Tibial artery (tissue), 4 donors: ENCODE measurements at regions not wholly inside any gene's neighbourhood (a gene's known extent, or its start where the extent isn't known, plus 50 kb on each side); places are given as distances from the start of the nearest gene placed in this dataset.

ENCODE experiments used
- DNase-seq, 2 donors: peaks; one replicate each; pipeline ENCODE4 v3.0.0-alpha.2; 2019
- H3K27ac ChIP-seq, 2 donors: fragments of 200-600 bp; sonication (generic) in 1 of 2; 1 replicate in 1 of 2; 2 replicates in 1 of 2; pipeline ENCODE4 v1.5.1; 2018 to 2019; ENCODE audit warnings: mild to moderate bottlenecking in 1 of 2
- H3K27me3 ChIP-seq, 2 donors: fragments of 200-600 bp; sonication (generic) in 1 of 2; one replicate each; pipeline versions ENCODE4 v1.5.1 to v1.6.0; 2016 to 2019
- H3K36me3 ChIP-seq, 3 donors: fragments of 200-600 bp; sonication (generic) in 2 of 3; one replicate each; pipeline ENCODE4 v1.5.1; 2016 to 2019; ENCODE audit warnings: mild to moderate bottlenecking in 2 of 3
- H3K4me1 ChIP-seq, 4 donors: fragments of 200-600 bp; sonication (generic) in 2 of 4; 1 replicate in 3 of 4; 2 replicates in 1 of 4; pipeline ENCODE4 v1.5.1; 2016 to 2019
- H3K4me3 ChIP-seq, 2 donors: fragments of 200-600 bp; sonication (generic) in 1 of 2; 1 replicate in 1 of 2; 2 replicates in 1 of 2; pipeline ENCODE4 v1.5.1; 2018 to 2019; ENCODE audit warnings: mild to moderate bottlenecking in 2 of 2
- H3K9me3 ChIP-seq, 3 donors: fragments of 200-600 bp; sonication (generic) in 1 of 3; one replicate each; pipeline ENCODE4 v1.5.1; 2016 to 2019
- intact Hi-C: fragments of 100-400 bp; cut with DNase I; formaldehyde crosslinking; loops from one replicate; pipeline ENCODE4 v1.15.0; 2023; ENCODE audit warnings: low total_unique reads
- TF ChIP-seq, protein P1 (sequence below), 2 experiments: fragments of 200-600 bp in 1 of 2; fragments of 450-650 bp in 1 of 2; IDR thresholded peaks; one replicate each; pipeline ENCODE4 v1.5.1; 2017 to 2019; ENCODE audit warnings: antibody characterized with exemption in 2 of 2, mild to moderate bottlenecking in 1 of 2, moderate library complexity in 1 of 2

GRCh38 chr2:234623521-234623991 lies 126.7 kb upstream of the ARL4C start:
- intact Hi-C loops: no loop called here

DNA sequence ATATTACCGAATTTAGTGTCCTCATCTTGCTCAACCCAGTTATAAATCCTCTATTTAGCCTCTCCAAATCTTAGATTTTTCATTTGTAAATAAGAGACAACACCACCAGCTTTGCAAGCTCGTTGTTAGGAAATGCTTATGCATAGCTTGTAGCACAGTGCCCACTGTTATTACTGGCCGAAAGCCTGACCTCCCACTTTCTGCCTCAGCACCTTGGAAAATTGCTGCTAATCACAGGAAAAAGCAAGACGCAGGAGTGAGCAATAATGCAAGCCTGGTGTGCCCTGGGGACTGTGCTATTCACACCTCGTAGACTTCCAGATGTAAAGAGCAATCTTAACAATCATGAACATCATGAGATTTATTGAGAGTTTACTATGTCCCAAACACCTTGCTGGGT lies 124.2 kb upstream of the ARL4C start:
- intact Hi-C loops: no loop called here
- H3K27ac ChIP-seq: no peak overlapping the region
- no peaks in the 10 kb centered on the region for H3K36me3 ChIP-seq
- H3K27me3 ChIP-seq: no peaks in the 10 kb centered on the region
- TF ChIP-seq, protein P1, sequence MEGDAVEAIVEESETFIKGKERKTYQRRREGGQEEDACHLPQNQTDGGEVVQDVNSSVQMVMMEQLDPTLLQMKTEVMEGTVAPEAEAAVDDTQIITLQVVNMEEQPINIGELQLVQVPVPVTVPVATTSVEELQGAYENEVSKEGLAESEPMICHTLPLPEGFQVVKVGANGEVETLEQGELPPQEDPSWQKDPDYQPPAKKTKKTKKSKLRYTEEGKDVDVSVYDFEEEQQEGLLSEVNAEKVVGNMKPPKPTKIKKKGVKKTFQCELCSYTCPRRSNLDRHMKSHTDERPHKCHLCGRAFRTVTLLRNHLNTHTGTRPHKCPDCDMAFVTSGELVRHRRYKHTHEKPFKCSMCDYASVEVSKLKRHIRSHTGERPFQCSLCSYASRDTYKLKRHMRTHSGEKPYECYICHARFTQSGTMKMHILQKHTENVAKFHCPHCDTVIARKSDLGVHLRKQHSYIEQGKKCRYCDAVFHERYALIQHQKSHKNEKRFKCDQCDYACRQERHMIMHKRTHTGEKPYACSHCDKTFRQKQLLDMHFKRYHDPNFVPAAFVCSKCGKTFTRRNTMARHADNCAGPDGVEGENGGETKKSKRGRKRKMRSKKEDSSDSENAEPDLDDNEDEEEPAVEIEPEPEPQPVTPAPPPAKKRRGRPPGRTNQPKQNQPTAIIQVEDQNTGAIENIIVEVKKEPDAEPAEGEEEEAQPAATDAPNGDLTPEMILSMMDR (IDR thresholded peaks at IDR 0.05): no peak
- H3K4me1 ChIP-seq: no peaks in the 10 kb centered on the region
- no peak for DNase-seq
- H3K4me3 ChIP-seq: no peak overlapping the region
- no peaks in the 10 kb centered on the region for H3K9me3 ChIP-seq

More at GRCh38 chr2:234623521-234623991, 126.7 kb upstream of the ARL4C start:
- Histone ChIP-seq H3K9me3 (no peaks in the 10 kb centered on the region), H3K27ac (no peak overlapping the region), H3K27me3 (no peaks in the 10 kb centered on the region), H3K36me3 (no peaks in the 10 kb centered on the region), H3K4me3 (no peak overlapping the region), H3K4me1 (no peaks in the 10 kb centered on the region)
- TF ChIP-seq, protein P1 (IDR thresholded peaks at IDR 0.05): no peak
- DNase-seq: no peak

DNA sequence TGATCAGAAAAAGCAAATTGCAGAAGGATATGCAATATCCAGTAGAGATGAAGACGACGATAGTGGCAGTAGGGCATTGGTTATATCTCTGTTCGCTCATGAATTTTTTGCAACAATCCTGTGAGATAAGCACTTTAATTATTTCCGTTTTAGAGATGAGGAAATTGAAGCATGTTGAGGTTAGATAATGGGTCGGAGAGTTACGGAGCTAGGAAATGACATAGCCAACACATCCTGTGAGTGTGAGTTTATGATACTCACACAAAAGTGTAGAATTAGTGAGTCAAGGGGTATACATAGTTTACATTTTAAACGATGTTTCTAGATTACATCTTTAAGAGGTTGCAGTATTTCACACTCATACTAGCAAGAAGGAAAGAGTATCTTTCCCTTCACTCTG lies 123.1 kb upstream of the ARL4C start:
- intact Hi-C loops: no loop called here
- Histone ChIP-seq H3K4me1 (no peaks in the 10 kb centered on the region), H3K27me3 (no peaks in the 10 kb centered on the region), H3K36me3 (no peaks in the 10 kb centered on the region), H3K4me3 (no peak overlapping the region), H3K9me3 (no peaks in the 10 kb centered on the region), H3K27ac (no peak overlapping the region)
- TF ChIP-seq, protein P1 (IDR thresholded peaks at IDR 0.05): no peak
- no peak for DNase-seq

DNA sequence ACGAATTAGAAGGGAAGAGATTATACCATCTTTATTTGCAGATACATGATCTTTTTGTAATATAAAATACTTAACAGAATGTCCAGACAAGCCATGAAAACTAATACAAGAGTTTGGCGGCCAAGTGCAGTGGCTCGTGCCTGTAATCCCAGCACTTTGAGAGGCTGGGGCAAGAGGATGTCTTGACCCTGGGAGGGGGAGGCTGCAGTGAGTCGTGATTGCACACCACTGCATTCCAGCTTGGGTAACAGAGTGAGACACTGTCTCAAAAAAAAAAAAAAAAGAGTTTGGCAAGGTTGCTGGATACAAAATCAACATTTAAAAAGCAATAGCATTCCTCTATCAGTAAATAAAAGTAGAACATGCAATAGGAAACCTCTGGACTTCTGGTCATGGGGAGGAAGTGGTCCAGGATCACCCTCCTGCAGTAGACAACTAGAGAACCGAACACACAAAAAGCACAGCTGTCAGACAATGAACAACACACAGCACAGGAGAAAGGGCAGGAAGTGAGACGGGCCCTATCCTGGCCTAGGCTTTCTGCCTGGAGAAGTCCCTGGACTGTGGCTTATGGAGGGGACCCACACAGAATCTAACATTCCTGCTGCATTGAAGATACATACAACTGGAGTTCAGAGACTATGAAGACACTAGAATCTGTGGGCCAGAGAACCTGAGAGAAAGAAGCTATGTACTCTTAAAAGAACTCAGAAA lies 118.9 kb upstream of the ARL4C start:
- H3K36me3 ChIP-seq: no peaks in the 10 kb centered on the region
- intact Hi-C loops: no loop called here
- no peaks in the 10 kb centered on the region for H3K4me1 ChIP-seq
- no peak for DNase-seq
- H3K27me3 ChIP-seq: no peaks in the 10 kb centered on the region
- no peak overlapping the region for H3K4me3 ChIP-seq
- no peaks in the 10 kb centered on the region for H3K9me3 ChIP-seq
- H3K27ac ChIP-seq: no peak overlapping the region
- TF ChIP-seq, protein P1 (IDR thresholded peaks at IDR 0.05): no peak

GRCh38 chr2:234611209-234611608 lies 114.3 kb upstream of the ARL4C start:
- no peak overlapping the region for H3K4me3 ChIP-seq
- intact Hi-C loops: no loop called here
- no peaks in the 10 kb centered on the region for H3K36me3 ChIP-seq
- no peak overlapping the region for H3K27ac ChIP-seq
- TF ChIP-seq, protein P1 (IDR thresholded peaks at IDR 0.05): no peak
- DNase-seq: no peak
- H3K4me1 ChIP-seq: no peaks in the 10 kb centered on the region
- H3K9me3 ChIP-seq: no peaks in the 10 kb centered on the region
- peaks cover 0 to 5% of the 10 kb centered on the region in 2 donors for H3K27me3 ChIP-seq
